Activated CD8-positive, alpha-beta T cell treated with anti-CD3 and anti-CD28 coated beads for 36 hours (primary cell): ENCODE measurements at regions not wholly inside any gene's neighbourhood (a gene's known extent, or its start where the extent isn't known, plus 50 kb on each side); places are given as distances from the start of the nearest gene placed in this dataset.

ENCODE experiments used
- ATAC-seq: fragments of 200-7000 bp; cut with Tn5 transposase; one replicate; pipeline ENCODE4 v1.10.0; 2021; ENCODE audit warnings: mild to moderate bottlenecking, moderate library complexity
- CTCF ChIA-PET: fragments of 350-600 bp; sonication (Branson Sonifier 250); formaldehyde crosslinking; loops from one replicate; lab custom pipeline; 2021; ENCODE audit warnings: antibody characterized with exemption; lab: Charles Lee
- POLR2A ChIA-PET: fragments of 350-600 bp; sonication (Branson Sonifier 250); formaldehyde crosslinking; loops from one replicate; lab custom pipeline; 2021; ENCODE audit warnings: antibody characterized with exemption; lab: Charles Lee
- DNase-seq: peaks from one replicate; pipeline ENCODE4 v3.0.0-alpha.2; 2020
- H3K27ac Mint-ChIP-seq: one replicate; pipeline ENCODE4 v1.8.0; 2021; ENCODE audit warnings: mild to moderate bottlenecking, mixed read lengths
- H3K27me3 Mint-ChIP-seq: one replicate; pipeline ENCODE4 v1.8.0; 2021; ENCODE audit warnings: mixed read lengths
- H3K36me3 Mint-ChIP-seq: one replicate; pipeline ENCODE4 v1.8.0; 2021; ENCODE audit warnings: low read depth, mixed read lengths
- H3K4me1 Mint-ChIP-seq: one replicate; pipeline ENCODE4 v1.8.0; 2021; ENCODE audit warnings: low read depth, mixed read lengths
- H3K4me3 Mint-ChIP-seq: one replicate; pipeline ENCODE4 v1.8.0; 2021; ENCODE audit warnings: mild to moderate bottlenecking, moderate library complexity, mixed read lengths
- H3K9me3 Mint-ChIP-seq: one replicate; pipeline ENCODE4 v1.8.0; 2021; ENCODE audit warnings: mixed read lengths
- intact Hi-C: fragments of 100-400 bp; cut with micrococcal nuclease; formaldehyde crosslinking; loops from one replicate; pipeline ENCODE4 v1.10.0; 2022
- TF ChIP-seq, protein P1 (sequence below): fragments of 200-600 bp; IDR thresholded peaks from one replicate; pipeline ENCODE4 v1.8.0; 2022; ENCODE audit warnings: antibody characterized with exemption, mild to moderate bottlenecking

DNA sequence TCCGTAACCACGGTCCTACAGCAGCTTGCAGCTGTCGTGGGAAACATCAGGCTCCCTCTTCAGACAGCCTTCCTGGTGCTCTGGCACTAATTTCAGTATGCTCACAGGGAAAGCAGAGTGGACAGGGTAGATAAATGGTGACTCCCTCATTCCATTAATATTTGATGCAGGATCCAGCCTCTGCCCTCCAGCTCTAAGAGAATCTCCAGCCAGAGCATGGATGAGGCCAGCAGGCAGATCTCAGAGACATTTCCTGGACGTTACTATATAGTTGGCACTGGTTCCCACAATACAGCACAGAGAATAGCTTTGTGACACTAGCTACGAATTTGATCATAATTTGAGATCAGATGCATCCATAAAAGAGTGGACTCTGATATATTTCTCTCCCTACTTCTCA, 341.4 kb downstream of the LIG4 start:
- no peak overlapping the region for H3K4me3 Mint-ChIP-seq
- H3K27me3 Mint-ChIP-seq = peaks cover 7% of the 10 kb centered on the region
- intact Hi-C loops = no loop called here
- ChIA-PET POLR2A (no interaction called here), CTCF (no interaction called here)
- TF ChIP-seq, protein P1, sequence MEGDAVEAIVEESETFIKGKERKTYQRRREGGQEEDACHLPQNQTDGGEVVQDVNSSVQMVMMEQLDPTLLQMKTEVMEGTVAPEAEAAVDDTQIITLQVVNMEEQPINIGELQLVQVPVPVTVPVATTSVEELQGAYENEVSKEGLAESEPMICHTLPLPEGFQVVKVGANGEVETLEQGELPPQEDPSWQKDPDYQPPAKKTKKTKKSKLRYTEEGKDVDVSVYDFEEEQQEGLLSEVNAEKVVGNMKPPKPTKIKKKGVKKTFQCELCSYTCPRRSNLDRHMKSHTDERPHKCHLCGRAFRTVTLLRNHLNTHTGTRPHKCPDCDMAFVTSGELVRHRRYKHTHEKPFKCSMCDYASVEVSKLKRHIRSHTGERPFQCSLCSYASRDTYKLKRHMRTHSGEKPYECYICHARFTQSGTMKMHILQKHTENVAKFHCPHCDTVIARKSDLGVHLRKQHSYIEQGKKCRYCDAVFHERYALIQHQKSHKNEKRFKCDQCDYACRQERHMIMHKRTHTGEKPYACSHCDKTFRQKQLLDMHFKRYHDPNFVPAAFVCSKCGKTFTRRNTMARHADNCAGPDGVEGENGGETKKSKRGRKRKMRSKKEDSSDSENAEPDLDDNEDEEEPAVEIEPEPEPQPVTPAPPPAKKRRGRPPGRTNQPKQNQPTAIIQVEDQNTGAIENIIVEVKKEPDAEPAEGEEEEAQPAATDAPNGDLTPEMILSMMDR = no peak
- no peak overlapping the region for H3K27ac Mint-ChIP-seq
- H3K9me3 Mint-ChIP-seq = peaks cover 7% of the 10 kb centered on the region
- H3K36me3 Mint-ChIP-seq = no peaks in the 10 kb centered on the region
- no peak for DNase-seq
- no peak for ATAC-seq
- H3K4me1 Mint-ChIP-seq = no peaks in the 10 kb centered on the region

DNA sequence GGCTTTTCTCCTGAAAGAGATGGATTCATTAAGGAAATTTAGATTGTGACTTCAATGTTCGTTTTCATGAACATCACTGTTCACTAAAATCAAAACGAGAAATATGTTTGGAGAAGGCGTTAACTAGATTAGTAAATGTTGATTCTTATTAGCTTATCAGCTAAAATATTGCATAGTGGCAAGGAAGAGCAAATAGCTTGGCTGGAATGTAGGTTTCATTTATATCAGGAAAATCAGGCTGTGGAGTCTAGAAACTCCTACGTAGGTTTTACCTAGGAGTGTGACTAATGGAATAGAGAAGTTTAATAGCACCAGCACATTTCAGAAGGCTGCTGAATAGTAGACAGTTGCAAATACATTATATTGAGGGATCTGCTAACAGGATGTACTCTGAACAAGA, 344.9 kb downstream of the LIG4 start:
- intact Hi-C loops = no loop called here
- ATAC-seq (no peak), DNase-seq (no peak)
- no peaks in the 10 kb centered on the region for H3K36me3 Mint-ChIP-seq
- peaks cover 3% of the 10 kb centered on the region for H3K9me3 Mint-ChIP-seq
- H3K4me1 Mint-ChIP-seq = peaks cover 6% of the 10 kb centered on the region
- H3K27me3 Mint-ChIP-seq = peaks cover 28% of the 10 kb centered on the region
- ChIA-PET POLR2A (no interaction called here), CTCF (interaction anchor here (1.4 kb wide), 1 partner anchor 8 kb away, joined by 3 read pairs; no protein-coding TSS in a partner anchor)
- no peak overlapping the region for H3K4me3 Mint-ChIP-seq
- TF ChIP-seq, protein P1 = no peak
- no peak overlapping the region for H3K27ac Mint-ChIP-seq

DNA sequence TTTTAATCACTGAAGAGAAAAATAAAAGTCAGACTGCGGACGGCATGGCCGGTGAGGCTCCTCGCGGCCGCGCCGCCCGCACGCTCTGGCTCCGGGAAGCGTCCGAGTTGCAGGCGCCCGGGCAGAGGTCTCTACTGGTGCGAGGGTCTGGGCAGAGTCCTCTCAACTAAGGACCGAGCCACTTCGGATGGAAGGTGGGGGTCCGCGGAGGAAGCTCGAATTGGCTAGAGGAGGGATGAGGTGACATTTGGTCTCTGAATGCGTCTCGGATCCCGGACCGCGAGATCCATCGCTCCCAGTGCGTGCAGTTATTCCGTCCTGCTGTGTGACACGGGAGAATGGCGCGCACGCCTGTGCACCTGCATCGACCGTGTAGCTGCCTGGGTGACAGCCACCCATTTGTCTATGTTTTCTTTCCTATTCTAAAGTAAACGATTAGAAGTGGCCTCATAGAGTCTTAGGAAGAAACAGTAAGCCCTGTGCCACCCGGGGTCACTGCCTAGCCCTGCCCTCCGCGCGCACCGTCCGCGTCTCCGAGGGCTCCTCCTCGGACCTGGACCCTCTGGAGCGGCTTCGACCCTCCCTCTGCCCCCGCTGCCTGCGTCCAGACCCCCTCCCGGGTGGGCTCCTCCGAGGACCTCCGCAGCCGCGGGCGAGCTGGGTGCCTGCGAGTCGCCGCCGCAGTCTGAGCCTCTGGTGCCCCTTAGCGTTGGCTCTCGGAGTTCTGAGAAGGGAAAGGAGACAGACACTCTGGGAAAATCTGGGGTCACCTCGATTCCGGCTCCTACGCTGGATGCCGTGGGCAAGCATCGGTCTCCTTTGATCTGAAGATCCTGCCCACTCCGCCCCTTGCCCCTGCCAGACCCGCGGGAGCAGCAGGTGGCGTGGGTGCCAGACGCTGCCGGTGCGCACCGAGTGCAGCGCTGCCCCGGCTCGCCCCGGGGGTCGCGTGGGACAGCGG, 347.4 kb downstream of the LIG4 start:
- intact Hi-C loops = no loop called here
- ATAC-seq = no peak
- no peaks in the 10 kb centered on the region for H3K36me3 Mint-ChIP-seq
- H3K27ac Mint-ChIP-seq = no peak overlapping the region
- TF ChIP-seq, protein P1 = peak; percentile 19
- H3K4me3 Mint-ChIP-seq = peak overlapping the region; percentile 60
- ChIA-PET CTCF (no interaction called here), POLR2A (no interaction called here)
- H3K9me3 Mint-ChIP-seq = peaks cover 3% of the 10 kb centered on the region
- H3K27me3 Mint-ChIP-seq = peaks cover 36% of the 10 kb centered on the region
- H3K4me1 Mint-ChIP-seq = peaks cover 6% of the 10 kb centered on the region
- peak; percentile 13 for DNase-seq

DNA sequence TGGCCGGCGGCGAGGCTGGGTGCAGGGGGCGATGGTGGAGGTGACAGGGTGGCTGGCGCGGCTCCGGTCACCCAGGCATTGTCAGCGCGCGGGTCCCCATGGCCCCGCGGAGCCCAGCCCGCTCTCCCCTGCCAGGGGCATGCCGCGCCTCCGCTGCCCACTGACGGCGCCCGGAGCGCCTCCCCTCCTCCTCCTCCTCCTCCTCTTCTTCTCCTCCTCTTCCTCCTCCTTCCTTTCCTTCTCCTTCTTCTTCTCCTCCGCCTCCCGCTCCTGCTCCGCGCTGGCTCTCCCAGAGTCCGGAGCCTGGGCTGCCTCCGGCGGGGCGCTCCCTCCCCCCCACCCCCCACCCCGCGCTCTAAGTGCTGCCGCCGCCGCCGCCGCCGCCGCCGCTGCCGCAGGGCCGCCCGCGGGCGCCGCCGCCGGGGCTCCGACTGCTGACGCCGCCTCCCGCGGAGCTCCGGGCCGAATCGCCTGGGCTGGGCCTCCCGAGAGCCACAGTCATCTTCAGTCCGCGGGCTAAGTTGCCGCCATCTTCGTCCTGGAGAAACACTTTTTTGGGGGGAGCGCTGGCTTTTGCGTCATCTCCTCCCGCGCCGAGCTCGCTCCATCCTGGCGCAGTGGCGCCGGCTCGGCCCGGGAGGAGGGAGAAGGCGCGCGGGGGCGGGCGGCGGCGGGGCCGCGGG, 348.3 kb downstream of the LIG4 start:
- peaks cover 6% of the 10 kb centered on the region for H3K4me1 Mint-ChIP-seq
- peaks cover 3% of the 10 kb centered on the region for H3K9me3 Mint-ChIP-seq
- DNase-seq (peak; percentile 4), ATAC-seq (peak; percentile 24)
- ChIA-PET CTCF (no interaction called here), POLR2A (no interaction called here)
- H3K4me3 Mint-ChIP-seq = peak overlapping the region; percentile 47
- no peak overlapping the region for H3K27ac Mint-ChIP-seq
- H3K36me3 Mint-ChIP-seq = no peaks in the 10 kb centered on the region
- H3K27me3 Mint-ChIP-seq = peaks cover 36% of the 10 kb centered on the region
- intact Hi-C loops = no loop called here
- TF ChIP-seq, protein P1 = no peak
